HEK293 (cell line): ENCODE measurements at regions not wholly inside any gene's neighbourhood (a gene's known extent, or its start where the extent isn't known, plus 50 kb on each side); places are given as distances from the start of the nearest gene placed in this dataset.

Experiments used
- CTCF ChIA-PET: fragments of 350-600 bp; formaldehyde crosslinking; extraction: SDS; loops from one replicate; lab custom pipeline; 2021; ENCODE audit warnings: antibody characterized with exemption; lab: Yijun Ruan, JAX
- POLR2A ChIA-PET: fragments of 300-600 bp; formaldehyde crosslinking; extraction: SDS; loops from one replicate; lab custom pipeline; 2020; ENCODE audit warnings: antibody characterized with exemption, inconsistent platforms; lab: Yijun Ruan, JAX
- H3K27ac ChIP-seq: fragments of 200-500 bp; sonication (Bioruptor generic); 2 replicates; pipeline ENCODE4 v1.5.1; 2014; ENCODE audit warnings: low read depth, low read length, control low read depth, inconsistent platforms; ENCODE audit errors: extremely low read depth
- H3K36me3 ChIP-seq, 2 experiments: fragments of 200-500 bp in 1 of 2; sonication (Bioruptor generic) in 1 of 2; 1 replicate in 1 of 2; 2 replicates in 1 of 2; pipeline ENCODE4 v1.5.1; 2014 to 2017; ENCODE audit warnings: inconsistent platforms in 2 of 2, low read length in 2 of 2; ENCODE audit not compliant: control insufficient read depth in 2 of 2, insufficient read depth in 1 of 2
- H3K4me1 ChIP-seq: fragments of 200-500 bp; sonication (Bioruptor generic); 2 replicates; pipeline ENCODE4 v1.5.1; 2014; ENCODE audit warnings: mild to moderate bottlenecking, low read length, inconsistent platforms; ENCODE audit not compliant: control insufficient read depth, insufficient read depth
- H3K4me3 ChIP-seq: 2 replicates; pipeline ENCODE4 v1.5.1; 2011; ENCODE audit warnings: low read depth, mild to moderate bottlenecking, control low read depth, low read length, moderate library complexity
- H3K9me3 ChIP-seq: fragments of 200-500 bp; sonication (Bioruptor generic); 2 replicates; pipeline ENCODE4 v1.5.1; 2014; ENCODE audit warnings: low read depth, low read length, inconsistent platforms; ENCODE audit not compliant: control insufficient read depth, insufficient read depth
- GLIS2 ChIP-seq: fragments of 450-650 bp; formaldehyde crosslinking; IDR thresholded peaks from 2 replicates; pipeline ENCODE4 v1.5.1; 2016; ENCODE audit warnings: missing biosample characterization, missing genetic modification characterization
- MZF1 ChIP-seq: fragments of 450-650 bp; formaldehyde crosslinking; IDR thresholded peaks from 2 replicates; pipeline ENCODE4 v1.5.1; 2017; ENCODE audit warnings: missing biosample characterization, missing genetic modification characterization, borderline replicate concordance
- OVOL3 ChIP-seq: fragments of 450-650 bp; formaldehyde crosslinking; IDR thresholded peaks from 2 replicates; pipeline ENCODE4 v1.5.1; 2016; ENCODE audit warnings: missing biosample characterization, missing genetic modification characterization
- REPIN1 ChIP-seq: fragments of 450-650 bp; formaldehyde crosslinking; IDR thresholded peaks from 2 replicates; pipeline ENCODE4 v1.5.1; 2017; ENCODE audit warnings: missing biosample characterization, missing genetic modification characterization, low read depth
- YY1 ChIP-seq: fragments of 450-650 bp; formaldehyde crosslinking; IDR thresholded peaks from 2 replicates; pipeline ENCODE4 v1.5.1; 2018; ENCODE audit warnings: missing biosample characterization, missing genetic modification characterization
- ZBTB1 ChIP-seq: fragments of 450-650 bp; formaldehyde crosslinking; IDR thresholded peaks from 2 replicates; pipeline ENCODE4 v1.5.1; 2016; ENCODE audit warnings: missing biosample characterization, missing genetic modification characterization
- ZBTB17 ChIP-seq: fragments of 450-650 bp; formaldehyde crosslinking; IDR thresholded peaks from 2 replicates; pipeline ENCODE4 v1.5.1; 2016; ENCODE audit warnings: missing biosample characterization, missing genetic modification characterization
- ZFHX2 ChIP-seq: fragments of 450-650 bp; formaldehyde crosslinking; conservative IDR thresholded peaks from 2 replicates; pipeline ENCODE4 v1.5.1; 2016; ENCODE audit warnings: missing biosample characterization, missing genetic modification characterization
- ZFP41 ChIP-seq: fragments of 450-650 bp; formaldehyde crosslinking; IDR thresholded peaks from 2 replicates; pipeline ENCODE4 v1.5.1; 2016; ENCODE audit warnings: missing biosample characterization, missing genetic modification characterization, borderline replicate concordance
- ZNF121 ChIP-seq: fragments of 450-650 bp; formaldehyde crosslinking; IDR thresholded peaks from 2 replicates; pipeline ENCODE4 v1.5.1; 2016; ENCODE audit warnings: missing biosample characterization, missing genetic modification characterization
- ZNF132 ChIP-seq: fragments of 450-650 bp; formaldehyde crosslinking; IDR thresholded peaks from 2 replicates; pipeline ENCODE4 v1.5.1; 2017; ENCODE audit warnings: missing biosample characterization, missing genetic modification characterization, borderline replicate concordance
- ZNF148 ChIP-seq: fragments of 450-650 bp; formaldehyde crosslinking; IDR thresholded peaks from 2 replicates; pipeline ENCODE4 v1.5.0; 2017; ENCODE audit warnings: missing biosample characterization, missing genetic modification characterization, borderline replicate concordance
- ZNF155 ChIP-seq: fragments of 450-650 bp; formaldehyde crosslinking; IDR thresholded peaks from 2 replicates; pipeline ENCODE4 v1.5.1; 2016; ENCODE audit warnings: missing biosample characterization, missing genetic modification characterization
- ZNF23 ChIP-seq: fragments of 450-650 bp; formaldehyde crosslinking; IDR thresholded peaks from 2 replicates; pipeline ENCODE4 v1.5.1; 2016; ENCODE audit warnings: missing biosample characterization, missing genetic modification characterization, borderline replicate concordance
- ZNF239 ChIP-seq: fragments of 450-650 bp; formaldehyde crosslinking; IDR thresholded peaks from 2 replicates; pipeline ENCODE4 v1.5.1; 2016; ENCODE audit warnings: missing biosample characterization, missing genetic modification characterization
- ZNF292 ChIP-seq: fragments of 450-650 bp; formaldehyde crosslinking; IDR thresholded peaks from 2 replicates; pipeline ENCODE4 v1.5.1; 2016; ENCODE audit warnings: low read depth, missing biosample characterization, missing genetic modification characterization, borderline replicate concordance
- ZNF335 ChIP-seq: fragments of 450-650 bp; formaldehyde crosslinking; conservative IDR thresholded peaks from 2 replicates; pipeline ENCODE4 v1.5.1; 2016; ENCODE audit warnings: missing biosample characterization, missing genetic modification characterization
- ZNF341 ChIP-seq: fragments of 450-650 bp; formaldehyde crosslinking; IDR thresholded peaks from 2 replicates; pipeline ENCODE4; 2016; ENCODE audit warnings: low read depth, missing biosample characterization, missing genetic modification characterization
- ZNF37A ChIP-seq: fragments of 450-650 bp; IDR thresholded peaks from 2 replicates; pipeline ENCODE4 v1.5.1; 2018; ENCODE audit warnings: missing biosample characterization, missing genetic modification characterization
- ZNF423 ChIP-seq: fragments of 450-650 bp; formaldehyde crosslinking; IDR thresholded peaks from 2 replicates; pipeline ENCODE4 v1.5.1; 2016; ENCODE audit warnings: missing biosample characterization, missing genetic modification characterization
- ZNF530 ChIP-seq: fragments of 450-650 bp; formaldehyde crosslinking; IDR thresholded peaks from 2 replicates; pipeline ENCODE4 v1.5.1; 2016; ENCODE audit warnings: low read depth, missing biosample characterization, missing genetic modification characterization
- ZNF561 ChIP-seq: fragments of 450-650 bp; IDR thresholded peaks from 2 replicates; pipeline ENCODE4 v1.5.1; 2018; ENCODE audit warnings: missing biosample characterization, missing genetic modification characterization, borderline replicate concordance
- ZNF571 ChIP-seq: fragments of 450-650 bp; formaldehyde crosslinking; IDR thresholded peaks from 2 replicates; pipeline ENCODE4 v1.5.0; 2017; ENCODE audit warnings: missing biosample characterization, missing genetic modification characterization
- ZNF624 ChIP-seq: fragments of 450-650 bp; formaldehyde crosslinking; IDR thresholded peaks from 2 replicates; pipeline ENCODE4 v1.5.1; 2017; ENCODE audit warnings: missing biosample characterization, missing genetic modification characterization
- ZNF626 ChIP-seq: fragments of 450-650 bp; sonication (Bioruptor Pico); formaldehyde crosslinking; IDR thresholded peaks from 2 replicates; pipeline ENCODE4 v1.5.1; 2018; ENCODE audit warnings: missing biosample characterization, missing genetic modification characterization, inconsistent platforms
- ZNF677 ChIP-seq: fragments of 450-650 bp; IDR thresholded peaks from 2 replicates; pipeline ENCODE4 v1.5.0; 2018; ENCODE audit warnings: missing biosample characterization, mild to moderate bottlenecking, missing genetic modification characterization, moderate library complexity
- ZNF768 ChIP-seq: fragments of 450-650 bp; formaldehyde crosslinking; IDR thresholded peaks from 2 replicates; pipeline ENCODE4 v1.5.1; 2018; ENCODE audit warnings: missing biosample characterization, mild to moderate bottlenecking, missing genetic modification characterization
- ZNF777 ChIP-seq: fragments of 450-650 bp; formaldehyde crosslinking; IDR thresholded peaks from 2 replicates; pipeline ENCODE4 v1.5.1; 2017; ENCODE audit warnings: missing biosample characterization, missing genetic modification characterization, borderline replicate concordance
- ZNF843 ChIP-seq: fragments of 450-650 bp; formaldehyde crosslinking; IDR thresholded peaks from 2 replicates; pipeline ENCODE4 v1.5.1; 2016; ENCODE audit warnings: missing biosample characterization, missing genetic modification characterization

DNA sequence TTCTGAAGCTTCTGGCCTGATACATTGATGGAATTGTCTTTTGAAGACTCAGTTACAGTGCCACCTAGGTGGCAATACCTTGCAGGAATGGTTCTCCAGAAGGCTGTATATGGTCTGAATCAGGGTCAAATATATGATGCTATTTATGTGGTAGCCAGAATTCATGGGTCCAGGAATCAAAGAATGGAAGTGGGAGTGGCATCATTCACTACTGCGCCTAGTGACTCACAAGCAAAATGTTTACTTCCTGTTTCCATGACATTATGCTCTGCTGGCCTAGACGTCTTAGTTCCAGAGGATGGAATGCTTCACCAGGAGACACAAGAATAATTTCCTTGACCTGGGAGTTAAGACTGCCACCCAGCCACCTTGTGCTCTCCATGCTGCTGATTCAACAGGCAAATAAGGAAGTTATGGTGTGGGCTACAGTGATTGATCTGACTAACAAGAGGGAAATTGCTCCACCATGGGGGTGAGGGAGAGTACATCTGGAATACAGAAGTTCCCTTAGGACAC is 491.8 kb downstream of the ETS1 start:
- Histone ChIP-seq H3K4me1 (no peaks in the 10 kb centered on the region), H3K9me3 (no peaks in the 10 kb centered on the region), H3K27ac (no peak overlapping the region), H3K36me3 (no peaks in the 10 kb centered on the region), H3K4me3 (no peak overlapping the region)
- ChIA-PET POLR2A (no interaction called here), CTCF (interaction anchor here (0.6 to 0.9 kb wide), 2 partner anchors 13 to 21 kb away, joined by 3 to 4 read pairs; no protein-coding TSS in a partner anchor)
- TF ChIP-seq ZFP41 (tag by site-specific recombination) (no peak), ZNF341 (tag by site-specific recombination) (no peak), ZNF624 (no peak), ZNF148 (no peak), ZFHX2 (tag by site-specific recombination) (no peak), ZNF626 (tag by site-specific recombination) (no peak), ZNF677 (tag by site-specific recombination) (no peak), YY1 (tag by site-specific recombination) (no peak), ZBTB17 (tag by site-specific recombination) (no peak), GLIS2 (no peak), REPIN1 (no peak), ZBTB1 (tag by site-specific recombination) (no peak), ZNF37A (no peak), OVOL3 (tag by site-specific recombination) (no peak)

DNA sequence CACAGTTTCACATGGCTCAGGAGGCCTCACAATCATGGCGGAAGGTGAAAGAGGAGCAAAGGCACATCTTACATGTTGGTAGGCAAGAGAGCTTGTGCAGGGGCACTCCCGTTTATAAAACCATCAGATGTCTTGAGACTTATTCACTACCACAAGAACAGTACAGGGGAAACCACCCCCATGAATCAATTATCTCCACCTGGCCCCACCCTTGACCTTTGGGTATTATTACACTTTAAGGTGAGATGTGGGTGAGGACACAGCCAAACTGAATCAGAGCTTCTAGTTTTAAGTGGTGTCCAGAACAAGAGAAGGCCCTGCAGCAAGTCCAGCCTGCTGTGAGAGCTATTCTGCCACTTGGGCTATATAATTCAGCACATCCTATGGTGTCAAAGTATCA is 493.7 kb downstream of the ETS1 start:
- ChIA-PET POLR2A (no interaction called here), CTCF (interaction anchor here (0.6 to 1.2 kb wide), 5 partner anchors 16 to 484 kb away, joined by 3 to 4 read pairs (median 3); no protein-coding TSS in a partner anchor)
- Histone ChIP-seq H3K4me3 (no peak overlapping the region), H3K9me3 (no peaks in the 10 kb centered on the region), H3K27ac (no peak overlapping the region), H3K36me3 (no peaks in the 10 kb centered on the region), H3K4me1 (no peaks in the 10 kb centered on the region)
- TF ChIP-seq ZNF571 (tag by site-specific recombination), result no peak
- no peak for TF ChIP-seq MZF1 (tag by site-specific recombination)
- no peak for TF ChIP-seq ZNF768 (tag by site-specific recombination)
- no peak for TF ChIP-seq ZNF121 (tag by site-specific recombination)
- no peak for TF ChIP-seq ZNF132 (tag by site-specific recombination)
- no peak for TF ChIP-seq ZNF423 (tag by site-specific recombination)
- no peak for TF ChIP-seq ZNF530 (tag by site-specific recombination)
- no peak for TF ChIP-seq ZNF843 (tag by site-specific recombination)
- no peak for TF ChIP-seq ZNF777 (tag by site-specific recombination)
- TF ChIP-seq ZNF23 (tag by site-specific recombination), result no peak
- TF ChIP-seq ZNF292 (tag by site-specific recombination), result no peak
- TF ChIP-seq ZNF561, result no peak
- TF ChIP-seq ZNF626 (tag by site-specific recombination), result no peak
- TF ChIP-seq ZNF335 (tag by site-specific recombination), result no peak
- TF ChIP-seq ZNF155, result no peak
- TF ChIP-seq ZNF239 (tag by site-specific recombination), result no peak
